Smooth muscle cell (in vitro differentiated cells): ENCODE measurements at regions not wholly inside any gene's neighbourhood (a gene's known extent, or its start where the extent isn't known, plus 50 kb on each side); places are given as distances from the start of the nearest gene placed in this dataset.

Experiments
- DNase-seq: peaks from one replicate; lab custom pipeline; 2025; ENCODE audit not compliant: unreplicated experiment; lab: John Stamatoyannopoulos, UW
- H2AFZ ChIP-seq: fragments of 200-600 bp; sonication (generic); 2 replicates; pipeline ENCODE4 v1.6.0; 2016; ENCODE audit warnings: antibody characterized with exemption, low read depth, mild to moderate bottlenecking
- H3F3A ChIP-seq: fragments of 200-600 bp; sonication (generic); 2 replicates; pipeline ENCODE4 v1.6.0; 2017; ENCODE audit warnings: antibody characterized with exemption, low read depth
- H3K27ac ChIP-seq: fragments of 200-600 bp; sonication (generic); 2 replicates; pipeline ENCODE4 v1.5.1; 2016; ENCODE audit warnings: low read depth, mild to moderate bottlenecking
- H3K27me3 ChIP-seq: fragments of 200-600 bp; sonication (generic); 2 replicates; pipeline ENCODE4 v1.6.1; 2016; ENCODE audit warnings: low read depth, mild to moderate bottlenecking
- H3K36me3 ChIP-seq: fragments of 200-600 bp; sonication (generic); 2 replicates; pipeline ENCODE4 v1.5.1; 2016; ENCODE audit warnings: low read depth
- H3K4me1 ChIP-seq: fragments of 200-600 bp; sonication (generic); 2 replicates; pipeline ENCODE4 v1.5.1; 2016; ENCODE audit warnings: low read depth
- H3K4me2 ChIP-seq: fragments of 200-600 bp; sonication (generic); 2 replicates; pipeline ENCODE4 v1.6.0; 2016; ENCODE audit warnings: mild to moderate bottlenecking
- H3K4me3 ChIP-seq: fragments of 200-600 bp; sonication (generic); 2 replicates; pipeline ENCODE4 v1.5.1; 2016; ENCODE audit warnings: mild to moderate bottlenecking
- H3K79me2 ChIP-seq: fragments of 200-600 bp; sonication (generic); 2 replicates; pipeline ENCODE4 v1.6.0; 2016; ENCODE audit warnings: low read depth, mild to moderate bottlenecking
- H3K9ac ChIP-seq: fragments of 200-600 bp; sonication (generic); 2 replicates; pipeline ENCODE4 v1.6.0; 2016; ENCODE audit warnings: low read depth
- H3K9me3 ChIP-seq: fragments of 200-600 bp; sonication (generic); replicated peaks from 2 replicates; pipeline ENCODE4 v1.5.1; 2016; ENCODE audit warnings: low read depth
- H4K20me1 ChIP-seq: fragments of 200-600 bp; sonication (generic); 2 replicates; pipeline ENCODE4 v1.6.0; 2016; ENCODE audit warnings: low read depth
- WGBS: methylation state at CpG from one replicate; pipeline ENCODE4 v1.1.7; 2016; ENCODE audit warnings: low lambda C conversion rate; 5-methylcytosine and 5-hydroxymethylcytosine counted together
- TF ChIP-seq, protein P1 (sequence below): fragments of 200-600 bp; sonication (generic); IDR thresholded peaks from 2 replicates; pipeline ENCODE4 v1.5.1; 2017; ENCODE audit warnings: borderline replicate concordance, mild to moderate bottlenecking, antibody characterized with exemption; ENCODE audit not compliant: insufficient read depth, poor library complexity, severe bottlenecking

GRCh38 chr18:68298330-68298729 lies 416.6 kb downstream of the TMX3 start:
- Histone ChIP-seq H3K27ac (no peak overlapping the region), H3F3A (no peaks in the 10 kb centered on the region), H3K4me3 (no peak overlapping the region), H3K79me2 (no peaks in the 10 kb centered on the region), H2AFZ (no peak overlapping the region), H3K27me3 (no peaks in the 10 kb centered on the region), H3K9me3 (no peaks in the 10 kb centered on the region), H4K20me1 (no peaks in the 10 kb centered on the region), H3K4me1 (no peaks in the 10 kb centered on the region), H3K36me3 (no peaks in the 10 kb centered on the region), H3K9ac (no peak overlapping the region), H3K4me2 (no peak overlapping the region)
- TF ChIP-seq, protein P1, sequence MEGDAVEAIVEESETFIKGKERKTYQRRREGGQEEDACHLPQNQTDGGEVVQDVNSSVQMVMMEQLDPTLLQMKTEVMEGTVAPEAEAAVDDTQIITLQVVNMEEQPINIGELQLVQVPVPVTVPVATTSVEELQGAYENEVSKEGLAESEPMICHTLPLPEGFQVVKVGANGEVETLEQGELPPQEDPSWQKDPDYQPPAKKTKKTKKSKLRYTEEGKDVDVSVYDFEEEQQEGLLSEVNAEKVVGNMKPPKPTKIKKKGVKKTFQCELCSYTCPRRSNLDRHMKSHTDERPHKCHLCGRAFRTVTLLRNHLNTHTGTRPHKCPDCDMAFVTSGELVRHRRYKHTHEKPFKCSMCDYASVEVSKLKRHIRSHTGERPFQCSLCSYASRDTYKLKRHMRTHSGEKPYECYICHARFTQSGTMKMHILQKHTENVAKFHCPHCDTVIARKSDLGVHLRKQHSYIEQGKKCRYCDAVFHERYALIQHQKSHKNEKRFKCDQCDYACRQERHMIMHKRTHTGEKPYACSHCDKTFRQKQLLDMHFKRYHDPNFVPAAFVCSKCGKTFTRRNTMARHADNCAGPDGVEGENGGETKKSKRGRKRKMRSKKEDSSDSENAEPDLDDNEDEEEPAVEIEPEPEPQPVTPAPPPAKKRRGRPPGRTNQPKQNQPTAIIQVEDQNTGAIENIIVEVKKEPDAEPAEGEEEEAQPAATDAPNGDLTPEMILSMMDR = no peak
- no peak for DNase-seq
- WGBS = 84% methylated on average over 4 of the region's 4 CpGs

GRCh38 chr18:68288408-68288807 lies 426.5 kb downstream of the TMX3 start:
- H3K4me1 ChIP-seq = no peaks in the 10 kb centered on the region
- H3K4me2 ChIP-seq = no peak overlapping the region
- no peaks in the 10 kb centered on the region for H3K79me2 ChIP-seq
- H3K9ac ChIP-seq = no peak overlapping the region
- no peaks in the 10 kb centered on the region for H3K36me3 ChIP-seq
- no peaks in the 10 kb centered on the region for H4K20me1 ChIP-seq
- no peak overlapping the region for H3K4me3 ChIP-seq
- no peaks in the 10 kb centered on the region for H3K9me3 ChIP-seq
- no peak for DNase-seq
- 85% methylated on average over 4 of the region's 4 CpGs for WGBS
- no peaks in the 10 kb centered on the region for H3K27me3 ChIP-seq
- TF ChIP-seq, protein P1 = no peak
- no peak overlapping the region for H2AFZ ChIP-seq
- no peaks in the 10 kb centered on the region for H3F3A ChIP-seq
- no peak overlapping the region for H3K27ac ChIP-seq

- Histone ChIP-seq H3K79me2 (no peaks in the 10 kb centered on the region), H3K27me3 (no peaks in the 10 kb centered on the region), H3K4me2 (no peak overlapping the region), H3K9ac (no peak overlapping the region), H4K20me1 (no peaks in the 10 kb centered on the region), H3F3A (no peaks in the 10 kb centered on the region), H3K4me3 (no peak overlapping the region), H3K9me3 (no peaks in the 10 kb centered on the region), H2AFZ (no peak overlapping the region), H3K27ac (no peak overlapping the region), H3K4me1 (no peaks in the 10 kb centered on the region), H3K36me3 (no peaks in the 10 kb centered on the region)
- 86% methylated on average over 5 of the region's 5 CpGs for WGBS
- no peak for DNase-seq
- TF ChIP-seq, protein P1 = no peak
Measured at GRCh38 chr18:68284236-68284780, 430.6 kb downstream of the TMX3 start.

DNA sequence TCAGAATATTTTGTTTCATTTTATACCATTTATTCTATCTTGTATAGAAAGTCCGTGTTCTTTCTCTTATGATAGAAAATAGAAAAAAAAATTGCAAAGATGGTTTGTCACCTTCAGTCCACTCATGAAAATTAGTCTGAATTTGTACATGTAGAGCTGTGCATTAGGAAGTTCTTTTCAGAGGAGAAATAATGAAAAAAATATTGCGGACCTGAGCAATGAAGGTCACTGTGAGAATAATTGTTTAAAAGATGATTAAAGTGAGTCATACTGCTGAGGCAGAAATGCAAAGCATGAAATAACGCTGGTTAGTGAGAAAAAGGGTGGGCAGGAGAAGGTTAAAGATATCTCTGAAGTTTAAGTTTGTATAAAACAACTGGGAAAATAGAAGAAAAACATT lies 431.1 kb downstream of the TMX3 start:
- Histone ChIP-seq H3K4me1 (no peaks in the 10 kb centered on the region), H3K9ac (no peak overlapping the region), H2AFZ (no peak overlapping the region), H4K20me1 (no peaks in the 10 kb centered on the region), H3K4me2 (no peak overlapping the region), H3F3A (no peaks in the 10 kb centered on the region), H3K4me3 (no peak overlapping the region), H3K79me2 (no peaks in the 10 kb centered on the region), H3K9me3 (no peaks in the 10 kb centered on the region), H3K27ac (no peak overlapping the region), H3K36me3 (no peaks in the 10 kb centered on the region), H3K27me3 (no peaks in the 10 kb centered on the region)
- 44% methylated on average over 3 of the region's 3 CpGs for WGBS
- TF ChIP-seq, protein P1 = no peak
- no peak for DNase-seq
